ENCODE measurements at regions not wholly inside any gene's neighbourhood (a gene's known extent, or its start where the extent isn't known, plus 50 kb on each side); places are given as distances from the start of the nearest gene placed in this dataset.

DNA sequence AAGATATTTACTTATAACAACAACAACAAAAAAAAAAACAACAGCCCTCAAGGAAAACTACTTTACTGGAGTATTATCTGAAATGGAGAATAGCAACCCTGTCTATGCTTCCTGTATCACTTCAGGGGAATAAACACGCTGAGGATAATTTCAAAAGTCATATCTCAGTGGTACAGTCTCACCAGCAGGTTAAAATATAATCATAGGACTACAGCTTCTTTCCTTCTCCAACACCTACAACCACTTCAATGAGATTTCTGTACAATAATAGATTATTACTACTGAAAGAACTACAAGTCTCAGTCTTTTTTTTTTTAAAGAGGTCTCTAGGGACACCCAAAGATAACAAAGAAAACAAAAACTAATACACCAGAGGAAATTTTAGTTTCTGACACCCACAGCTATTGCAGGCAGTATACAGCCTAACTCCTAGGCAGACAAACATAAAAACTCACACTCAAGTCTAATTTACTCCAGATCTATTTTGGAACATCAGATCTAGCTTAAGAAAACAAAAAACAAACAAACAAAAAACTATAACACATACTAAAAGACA, 268.2 kb downstream of the BCHE start:
- no peaks in the 10 kb centered on the region for H3K27me3 Mint-ChIP-seq
- peaks cover 7% of the 10 kb centered on the region for H3K9me3 Mint-ChIP-seq
- no peak for ATAC-seq
- no peak overlapping the region for H3K27ac Mint-ChIP-seq
- H3K4me3 Mint-ChIP-seq, result no peak overlapping the region
- no peaks in the 10 kb centered on the region for H3K36me3 Mint-ChIP-seq
- H3K4me1 Mint-ChIP-seq, result no peaks in the 10 kb centered on the region

DNA sequence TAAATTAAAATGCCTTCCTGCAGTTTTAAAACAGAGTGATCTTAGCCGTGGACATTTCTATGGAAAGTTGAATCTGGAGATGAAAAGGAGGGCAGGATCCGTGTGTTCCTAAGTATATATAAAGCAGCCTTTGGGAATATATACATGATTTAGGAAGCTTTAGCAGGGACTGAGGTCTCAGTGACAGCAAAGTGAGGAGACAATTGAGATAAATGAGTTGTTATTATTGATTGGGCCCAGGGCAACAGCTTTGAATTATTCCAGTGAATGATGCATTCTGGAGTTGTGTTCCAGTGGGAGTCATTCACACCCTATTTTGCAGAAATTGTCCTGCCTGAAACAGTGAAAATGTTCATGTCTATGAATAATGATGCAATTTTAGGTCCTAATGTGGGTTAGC, 281.4 kb downstream of the BCHE start:
- H3K27me3 Mint-ChIP-seq, result no peaks in the 10 kb centered on the region
- H3K4me3 Mint-ChIP-seq, result no peak overlapping the region
- no peak overlapping the region for H3K27ac Mint-ChIP-seq
- no peaks in the 10 kb centered on the region for H3K4me1 Mint-ChIP-seq
- H3K9me3 Mint-ChIP-seq, result peaks cover 7% of the 10 kb centered on the region
- H3K36me3 Mint-ChIP-seq, result no peaks in the 10 kb centered on the region
- no peak for ATAC-seq

DNA sequence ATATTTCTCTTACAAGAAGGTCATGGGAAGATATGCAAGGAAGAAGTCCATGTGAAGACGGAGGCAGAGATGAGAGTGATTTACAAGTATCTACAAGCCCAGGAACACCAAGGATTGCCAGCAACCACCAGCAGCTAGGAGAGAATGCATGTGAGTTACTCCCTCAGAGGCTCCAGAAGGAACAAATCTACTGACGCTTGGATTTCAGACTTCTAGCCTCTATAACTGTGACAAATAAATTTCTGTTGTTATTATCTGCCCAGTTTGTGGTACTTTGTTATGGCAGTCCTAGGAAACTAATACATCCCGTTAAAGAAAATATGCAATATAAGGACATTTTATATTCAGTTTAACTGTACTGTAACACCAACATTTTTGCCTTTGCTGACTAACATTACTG, 283.9 kb downstream of the BCHE start:
- H3K4me1 Mint-ChIP-seq, result no peaks in the 10 kb centered on the region
- H3K27me3 Mint-ChIP-seq, result no peaks in the 10 kb centered on the region
- ATAC-seq, result no peak
- H3K4me3 Mint-ChIP-seq, result no peak overlapping the region
- H3K9me3 Mint-ChIP-seq, result peaks cover 7% of the 10 kb centered on the region
- H3K36me3 Mint-ChIP-seq, result no peaks in the 10 kb centered on the region
- no peak overlapping the region for H3K27ac Mint-ChIP-seq

DNA sequence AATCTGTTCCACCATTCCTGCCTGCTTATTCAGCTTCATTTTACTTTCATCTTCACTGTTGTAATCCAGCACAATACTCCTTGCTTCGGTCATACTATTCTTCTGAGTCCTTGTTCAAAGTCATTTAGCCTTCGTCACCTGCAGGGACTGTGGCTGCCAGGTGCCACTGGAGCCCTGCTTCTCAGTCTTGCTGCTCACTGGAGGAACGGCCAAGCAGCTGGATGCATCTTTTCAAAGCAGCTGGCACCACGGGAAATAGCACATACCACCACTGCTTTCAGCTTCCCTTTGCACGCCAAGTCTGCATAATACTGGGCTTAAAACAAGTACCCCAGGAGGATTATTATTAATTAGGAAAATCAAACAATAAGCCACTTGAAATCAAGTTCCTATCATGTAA, 287.6 kb downstream of the BCHE start:
- Mint-ChIP-seq H3K4me3 (no peak overlapping the region), H3K4me1 (no peaks in the 10 kb centered on the region), H3K36me3 (no peaks in the 10 kb centered on the region), H3K27me3 (no peaks in the 10 kb centered on the region), H3K27ac (no peak overlapping the region), H3K9me3 (peaks cover 7% of the 10 kb centered on the region)
- no peak for ATAC-seq

DNA sequence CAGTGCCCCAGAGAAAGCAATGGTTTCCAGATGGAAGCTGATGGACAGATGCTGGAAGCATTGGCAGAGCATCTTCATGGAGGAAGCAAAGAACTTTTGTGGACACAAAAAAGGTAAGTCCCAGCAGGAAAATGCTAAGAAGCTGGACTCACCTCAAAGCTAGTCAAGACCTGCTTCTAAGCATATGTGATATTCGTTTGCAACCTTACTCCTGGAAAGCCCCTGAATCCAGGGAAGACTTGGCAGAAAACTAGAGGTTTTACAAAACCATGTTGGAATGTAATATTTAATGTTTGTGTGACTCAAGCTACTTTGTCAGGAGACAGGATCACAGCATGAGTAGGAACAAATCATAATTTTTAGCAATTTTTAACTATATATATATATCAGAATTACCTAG, 288.2 kb downstream of the BCHE start:
- Mint-ChIP-seq H3K4me1 (no peaks in the 10 kb centered on the region), H3K27ac (no peak overlapping the region), H3K36me3 (no peaks in the 10 kb centered on the region), H3K4me3 (no peak overlapping the region), H3K27me3 (no peaks in the 10 kb centered on the region), H3K9me3 (peaks cover 7% of the 10 kb centered on the region)
- no peak for ATAC-seq

DNA sequence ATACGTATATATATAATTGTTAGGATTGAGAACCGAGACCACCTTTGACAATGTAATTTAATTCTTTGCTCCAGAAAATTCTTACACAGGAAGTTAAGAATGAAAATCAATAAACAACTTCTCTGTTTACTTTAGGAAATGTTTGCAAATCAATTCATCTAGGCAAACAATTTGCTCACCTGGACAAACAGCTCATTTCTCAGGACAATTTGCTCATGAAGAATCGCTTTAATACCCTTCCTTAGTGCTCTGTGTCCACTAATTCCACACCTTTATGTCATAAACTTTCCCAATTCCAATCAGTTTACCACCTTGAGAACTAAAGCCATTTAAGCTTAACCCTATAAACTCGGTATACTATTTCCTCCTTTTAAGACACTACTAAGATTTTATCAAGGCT, 292.2 kb downstream of the BCHE start:
- no peak for ATAC-seq
- Mint-ChIP-seq H3K4me1 (no peaks in the 10 kb centered on the region), H3K36me3 (no peaks in the 10 kb centered on the region), H3K9me3 (peaks cover 3% of the 10 kb centered on the region), H3K4me3 (no peak overlapping the region), H3K27me3 (no peaks in the 10 kb centered on the region), H3K27ac (no peak overlapping the region)

DNA sequence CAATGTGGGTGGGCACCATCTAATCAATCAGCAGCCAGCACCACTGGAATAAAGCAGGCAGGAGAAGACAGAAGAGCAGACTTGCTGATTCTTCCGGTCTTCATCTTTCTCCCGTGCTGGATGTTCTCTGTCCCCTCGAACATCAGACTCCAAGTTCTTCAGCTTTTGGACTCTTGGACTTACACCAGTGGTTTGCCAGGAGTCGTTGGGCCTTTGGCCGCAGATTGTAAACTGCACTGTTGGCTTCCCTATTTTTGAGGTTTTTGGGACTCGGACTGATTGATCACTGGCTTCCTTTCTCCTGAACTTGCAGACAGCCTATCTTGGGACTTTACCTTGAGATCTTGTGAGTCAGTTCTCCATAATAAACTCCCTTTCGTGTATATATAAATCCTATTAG, 292.8 kb downstream of the BCHE start:
- H3K4me3 Mint-ChIP-seq, result no peak overlapping the region
- no peaks in the 10 kb centered on the region for H3K4me1 Mint-ChIP-seq
- H3K27me3 Mint-ChIP-seq, result no peaks in the 10 kb centered on the region
- H3K36me3 Mint-ChIP-seq, result no peaks in the 10 kb centered on the region
- peaks cover 3% of the 10 kb centered on the region for H3K9me3 Mint-ChIP-seq
- ATAC-seq, result no peak
- no peak overlapping the region for H3K27ac Mint-ChIP-seq

DNA sequence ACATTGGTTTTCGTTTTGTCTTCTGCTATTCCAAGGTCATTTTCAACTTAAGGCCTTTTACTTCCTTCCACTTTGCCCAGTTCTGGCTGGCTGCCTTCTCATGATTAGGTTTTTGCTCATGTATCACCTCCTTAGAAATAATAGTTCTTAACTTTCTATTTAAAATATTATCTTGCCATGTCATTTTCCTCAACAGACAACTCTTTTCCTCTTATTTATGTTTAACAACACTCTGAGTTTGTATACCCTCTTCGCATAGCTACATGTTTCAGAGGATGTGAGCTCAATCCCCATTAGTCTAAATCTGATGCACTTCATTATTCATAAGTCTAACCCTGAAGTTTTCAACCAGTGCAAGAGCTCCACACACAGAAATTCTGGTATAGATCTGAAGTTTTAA, 299.1 kb downstream of the BCHE start:
- no peaks in the 10 kb centered on the region for H3K36me3 Mint-ChIP-seq
- H3K4me3 Mint-ChIP-seq, result no peak overlapping the region
- H3K9me3 Mint-ChIP-seq, result peaks cover 3% of the 10 kb centered on the region
- H3K27me3 Mint-ChIP-seq, result no peaks in the 10 kb centered on the region
- ATAC-seq, result no peak
- H3K27ac Mint-ChIP-seq, result no peak overlapping the region
- no peaks in the 10 kb centered on the region for H3K4me1 Mint-ChIP-seq

DNA sequence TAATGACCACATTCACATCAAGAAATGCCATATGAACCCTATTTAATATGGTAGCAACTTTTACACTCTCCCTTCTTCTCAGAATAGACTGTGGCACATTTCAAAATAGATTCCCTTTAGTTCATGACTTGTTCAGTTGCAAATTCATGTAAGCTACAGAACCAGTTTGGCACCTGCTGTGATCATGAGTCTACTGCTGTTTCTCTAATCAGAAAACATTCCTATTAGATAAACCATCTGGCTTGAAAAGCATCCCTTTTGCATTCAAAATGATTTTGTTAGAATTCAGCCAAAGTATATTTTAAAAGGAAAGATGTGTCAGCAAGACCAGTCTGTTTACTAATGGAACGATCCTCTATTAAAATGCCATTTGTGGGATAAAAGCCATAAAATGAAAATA, 304.4 kb downstream of the BCHE start:
- H3K27ac Mint-ChIP-seq, result no peak overlapping the region
- no peak for ATAC-seq
- no peak overlapping the region for H3K4me3 Mint-ChIP-seq
- H3K36me3 Mint-ChIP-seq, result no peaks in the 10 kb centered on the region
- no peaks in the 10 kb centered on the region for H3K27me3 Mint-ChIP-seq
- no peaks in the 10 kb centered on the region for H3K4me1 Mint-ChIP-seq
- H3K9me3 Mint-ChIP-seq, result peaks cover 2% of the 10 kb centered on the region

DNA sequence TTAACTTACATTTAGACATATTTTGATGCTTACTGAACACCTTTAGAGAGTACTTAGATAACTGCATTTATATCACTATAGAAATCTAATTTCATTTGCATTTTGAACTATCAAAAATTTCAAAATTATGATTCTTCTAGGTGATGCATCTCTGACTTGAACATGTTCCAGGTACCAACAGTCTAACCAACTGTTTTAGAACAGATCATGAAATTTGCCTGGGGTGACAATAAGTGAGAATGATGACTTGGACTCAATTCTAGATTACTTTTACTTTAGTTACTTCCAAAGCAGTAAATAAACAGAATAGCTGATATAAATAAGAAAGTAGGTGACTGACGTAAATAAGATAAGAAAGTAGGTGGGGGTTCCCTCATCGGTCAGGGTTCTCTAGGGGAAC, 307.8 kb downstream of the BCHE start:
- no peaks in the 10 kb centered on the region for H3K27me3 Mint-ChIP-seq
- no peaks in the 10 kb centered on the region for H3K4me1 Mint-ChIP-seq
- H3K27ac Mint-ChIP-seq, result no peak overlapping the region
- no peak for ATAC-seq
- H3K4me3 Mint-ChIP-seq, result no peak overlapping the region
- peaks cover 2% of the 10 kb centered on the region for H3K9me3 Mint-ChIP-seq
- H3K36me3 Mint-ChIP-seq, result no peaks in the 10 kb centered on the region

DNA sequence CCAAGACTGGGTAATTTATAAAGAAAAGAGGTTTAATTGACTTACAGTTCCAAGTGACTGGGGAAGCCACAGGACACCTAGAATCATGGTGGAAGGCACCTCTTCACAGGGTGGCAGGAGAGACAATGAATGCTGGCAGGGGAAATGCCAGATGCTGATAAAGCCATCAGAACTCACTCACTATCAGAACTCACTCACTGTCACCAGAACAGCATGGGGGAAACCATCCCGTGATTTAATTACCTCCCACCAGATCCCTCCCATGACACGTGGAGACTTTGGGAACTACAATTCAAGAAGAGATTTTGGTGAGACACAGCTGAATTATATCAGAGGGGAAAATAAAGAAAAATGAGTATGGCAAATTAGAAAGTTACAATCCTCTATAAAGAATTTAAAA, 310.9 kb downstream of the BCHE start:
- no peaks in the 10 kb centered on the region for H3K36me3 Mint-ChIP-seq
- H3K27me3 Mint-ChIP-seq, result no peaks in the 10 kb centered on the region
- H3K27ac Mint-ChIP-seq, result no peak overlapping the region
- H3K4me1 Mint-ChIP-seq, result no peaks in the 10 kb centered on the region
- ATAC-seq, result no peak
- no peak overlapping the region for H3K4me3 Mint-ChIP-seq
- H3K9me3 Mint-ChIP-seq, result no peaks in the 10 kb centered on the region

DNA sequence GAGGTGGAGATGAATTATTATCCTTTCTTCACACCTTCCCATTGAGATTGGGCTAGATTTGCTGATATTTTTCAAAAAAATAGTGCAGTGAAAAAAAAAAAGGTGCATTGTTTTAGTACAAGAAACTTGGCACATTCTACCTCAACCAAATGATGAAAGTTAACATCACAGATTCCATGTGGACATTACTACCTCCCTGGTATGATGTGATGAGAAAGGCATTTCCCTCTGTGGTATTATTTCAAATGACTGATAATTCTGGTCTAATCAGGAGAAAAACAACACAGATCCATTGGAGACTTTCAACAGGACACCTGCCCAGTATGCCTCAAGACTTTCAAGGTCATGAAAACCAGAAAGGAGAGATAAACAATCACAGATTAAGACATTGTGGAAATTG, 313.4 kb downstream of the BCHE start:
- H3K4me1 Mint-ChIP-seq, result no peaks in the 10 kb centered on the region
- peaks cover 2% of the 10 kb centered on the region for H3K9me3 Mint-ChIP-seq
- no peak overlapping the region for H3K4me3 Mint-ChIP-seq
- no peaks in the 10 kb centered on the region for H3K27me3 Mint-ChIP-seq
- H3K27ac Mint-ChIP-seq, result no peak overlapping the region
- no peak for ATAC-seq
- H3K36me3 Mint-ChIP-seq, result no peaks in the 10 kb centered on the region

DNA sequence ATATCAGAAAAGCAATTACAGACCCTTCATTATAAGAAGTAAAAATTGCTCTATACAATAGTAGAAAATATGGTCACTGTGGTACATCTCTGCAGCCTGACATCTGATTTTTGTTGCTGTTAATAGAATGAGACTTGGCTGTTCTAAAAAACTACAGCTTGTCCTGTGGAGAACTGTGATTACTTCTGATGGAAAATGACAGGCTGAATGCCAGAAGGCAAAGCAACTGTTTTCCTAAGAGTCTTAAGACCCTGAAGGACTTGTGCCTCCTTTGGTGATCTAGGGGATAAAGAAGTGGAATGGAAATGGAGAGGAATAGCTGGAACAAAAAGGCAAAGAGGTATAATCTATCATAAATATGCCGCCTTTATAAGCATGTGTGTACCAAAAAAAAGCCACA, 314.8 kb downstream of the BCHE start:
- H3K9me3 Mint-ChIP-seq, result peaks cover 2% of the 10 kb centered on the region
- no peak overlapping the region for H3K27ac Mint-ChIP-seq
- H3K4me1 Mint-ChIP-seq, result no peaks in the 10 kb centered on the region
- no peak for ATAC-seq
- no peak overlapping the region for H3K4me3 Mint-ChIP-seq
- no peaks in the 10 kb centered on the region for H3K36me3 Mint-ChIP-seq
- H3K27me3 Mint-ChIP-seq, result no peaks in the 10 kb centered on the region

DNA sequence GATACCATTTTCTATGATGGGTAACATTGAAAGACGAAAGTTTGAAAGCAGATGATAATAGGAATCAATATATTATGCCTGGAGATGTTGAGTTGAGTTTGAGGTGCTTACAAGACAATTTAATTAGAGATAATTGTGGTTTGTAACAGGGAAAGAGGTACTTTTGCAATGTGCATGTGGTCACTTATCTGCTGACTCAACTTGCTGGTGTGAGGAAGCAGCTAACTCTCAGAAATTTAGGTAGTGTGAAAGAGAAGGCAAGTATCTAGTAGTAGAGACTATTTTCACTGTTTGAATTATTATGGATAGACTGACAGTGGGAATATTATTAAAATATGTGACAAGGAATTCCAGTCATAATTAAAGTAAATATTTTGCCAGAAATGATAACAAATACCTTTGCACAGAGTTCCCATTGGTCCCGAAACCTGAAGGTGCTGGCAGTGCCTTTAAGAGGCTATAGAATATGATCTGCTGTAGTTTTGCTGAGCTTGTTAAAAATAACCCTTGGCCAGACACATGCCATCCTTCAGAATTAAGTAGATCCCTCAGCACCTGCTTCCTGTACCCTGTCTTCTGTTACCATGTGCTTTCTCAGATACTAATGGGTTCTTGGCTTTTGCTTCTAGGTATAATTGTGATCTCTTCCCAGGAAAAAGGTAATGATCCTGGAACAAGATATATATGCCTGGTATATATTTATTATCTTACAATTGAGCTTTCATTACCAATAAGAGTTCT, 315.9 kb downstream of the BCHE start:
- Mint-ChIP-seq H3K4me1 (no peaks in the 10 kb centered on the region), H3K4me3 (no peak overlapping the region), H3K27me3 (no peaks in the 10 kb centered on the region), H3K36me3 (no peaks in the 10 kb centered on the region), H3K9me3 (peaks cover 2% of the 10 kb centered on the region), H3K27ac (no peak overlapping the region)
- ATAC-seq, result no peak

DNA sequence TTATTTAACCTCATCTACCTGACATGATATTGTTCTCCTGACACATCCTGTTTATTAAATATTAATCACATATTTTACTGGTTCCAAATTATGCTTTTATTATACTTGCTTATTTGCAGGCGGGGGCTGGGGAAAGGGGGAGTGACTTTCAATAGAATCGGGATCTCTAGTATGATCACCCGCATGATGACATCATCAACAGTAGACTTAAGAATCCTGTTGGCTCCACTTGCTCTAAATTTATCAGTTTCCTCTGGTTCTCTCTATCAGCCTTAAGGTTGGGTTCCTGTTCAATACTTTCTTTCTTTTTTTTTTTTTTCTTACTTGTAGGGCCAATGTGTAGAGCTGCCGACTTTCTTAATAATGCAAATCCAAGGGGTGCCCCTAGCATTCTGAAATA, 317.5 kb downstream of the BCHE start:
- peaks cover 3% of the 10 kb centered on the region for H3K9me3 Mint-ChIP-seq
- no peaks in the 10 kb centered on the region for H3K4me1 Mint-ChIP-seq
- no peak for ATAC-seq
- no peaks in the 10 kb centered on the region for H3K27me3 Mint-ChIP-seq
- H3K27ac Mint-ChIP-seq, result no peak overlapping the region
- H3K36me3 Mint-ChIP-seq, result no peaks in the 10 kb centered on the region
- H3K4me3 Mint-ChIP-seq, result no peak overlapping the region

DNA sequence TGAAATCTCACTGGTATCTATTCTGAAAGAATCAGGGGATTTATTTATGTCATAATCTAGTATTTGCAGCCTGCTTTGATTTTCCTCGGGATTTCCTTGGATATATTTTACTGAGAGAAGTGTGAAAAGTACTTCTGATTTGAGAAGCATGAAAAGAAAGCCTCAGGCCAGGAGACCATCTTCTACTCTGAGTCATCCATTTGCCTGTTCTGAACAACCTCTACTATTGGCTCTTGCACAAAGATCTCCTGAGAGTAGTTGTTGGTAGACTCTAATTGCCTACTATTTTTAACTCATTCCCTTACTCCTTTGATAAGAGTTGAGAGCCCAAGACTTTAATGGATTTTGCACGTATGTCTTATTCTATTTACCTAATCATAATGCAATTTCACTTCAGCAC, 318.9 kb downstream of the BCHE start:
- Mint-ChIP-seq H3K4me3 (no peak overlapping the region), H3K27ac (no peak overlapping the region), H3K9me3 (peaks cover 5% of the 10 kb centered on the region), H3K4me1 (no peaks in the 10 kb centered on the region), H3K36me3 (no peaks in the 10 kb centered on the region), H3K27me3 (no peaks in the 10 kb centered on the region)
- ATAC-seq, result no peak
